ENCODE measurements at regions not wholly inside any gene's neighbourhood (a gene's known extent, or its start where the extent isn't known, plus 50 kb on each side); places are given as distances from the start of the nearest gene placed in this dataset.

- H3K9ac ChIP-seq (ENCODE audit: control insufficient read depth, extremely low read depth, insufficient read depth, low read length): no peak overlapping the region
- dilution Hi-C loops (cut with MboI; ENCODE audit: extremely low pct_ligation_motif_present, low sequenced_read_pairs): no loop called here
These were observed 198.9 kb downstream of the MID1IP1 start for GRCh38 chrX:38999967-39000745.

GRCh38 chrX:39000802-39001201 is 199.5 kb downstream of the MID1IP1 start:
- TF ChIP-seq EZH2 (IDR thresholded peaks at IDR 0.05; ENCODE audit: low read length) (no peak), CTCF (optimal IDR thresholded peaks at IDR 0.05 in 1 of 3, IDR thresholded peaks at IDR 0.05 in 1 of 3, conservative IDR thresholded peaks at IDR 0.05 in 1 of 3; ENCODE audit: extremely low read depth in 1 of 3, insufficient read depth in 2 of 3, low read length in 3 of 3) (no peak)
- no peak for DNase-seq (ENCODE audit: low read depth, low spot score)
- Histone ChIP-seq H3K9ac (ENCODE audit: control insufficient read depth, extremely low read depth, insufficient read depth, low read length) (no peak overlapping the region), H3K9me1 (ENCODE audit: control insufficient read depth, extremely low read depth, insufficient read depth, low read length) (no peaks in the 10 kb centered on the region), H3K4me2 (ENCODE audit: control insufficient read depth, extremely low read depth, insufficient read depth, low read depth, low read length) (no peak overlapping the region), H2AFZ (ENCODE audit: control insufficient read depth, low read length) (no peak overlapping the region), H3K4me3 (ENCODE audit: control insufficient read depth in 2 of 3, extremely low read depth in 1 of 3, insufficient read depth in 2 of 3, low read depth in 1 of 3, low read length in 3 of 3) (no peak overlapping the region), H3K27me3 (ENCODE audit: control insufficient read depth, extremely low read depth, insufficient read depth, low read length) (no peaks in the 10 kb centered on the region), H3K9me3 (ENCODE audit: control insufficient read depth, low read depth, low read length) (no peaks in the 10 kb centered on the region), H3K4me1 (ENCODE audit: control insufficient read depth, extremely low read depth, insufficient read depth, low read length) (no peaks in the 10 kb centered on the region), H4K20me1 (ENCODE audit: control insufficient read depth, extremely low read depth, insufficient read depth, low read length) (no peaks in the 10 kb centered on the region), H3K36me3 (ENCODE audit: control insufficient read depth in 2 of 2, extremely low read depth in 1 of 2, insufficient read depth in 2 of 2, low read length in 2 of 2) (no peaks in the 10 kb centered on the region), H3K27ac (ENCODE audit: control insufficient read depth, insufficient read depth, low read length) (no peak overlapping the region), H3K79me2 (ENCODE audit: control insufficient read depth, insufficient read depth, low read length) (no peaks in the 10 kb centered on the region)
- dilution Hi-C loops (cut with MboI; ENCODE audit: extremely low pct_ligation_motif_present, low sequenced_read_pairs): no loop called here
- no peak for FAIRE-seq

More at GRCh38 chrX:38999967-39000745, 198.9 kb downstream of the MID1IP1 start:
- TF ChIP-seq CTCF (optimal IDR thresholded peaks at IDR 0.05 in 1 of 3, IDR thresholded peaks at IDR 0.05 in 1 of 3, conservative IDR thresholded peaks at IDR 0.05 in 1 of 3; ENCODE audit: extremely low read depth in 1 of 3, insufficient read depth in 2 of 3, low read length in 3 of 3): no peak
- TF ChIP-seq EZH2 (IDR thresholded peaks at IDR 0.05; ENCODE audit: low read length): no peak
- Histone ChIP-seq H3K27me3 (ENCODE audit: control insufficient read depth, extremely low read depth, insufficient read depth, low read length) (no peaks in the 10 kb centered on the region), H3K4me2 (ENCODE audit: control insufficient read depth, extremely low read depth, insufficient read depth, low read depth, low read length) (no peak overlapping the region), H3K4me3 (ENCODE audit: control insufficient read depth in 2 of 3, extremely low read depth in 1 of 3, insufficient read depth in 2 of 3, low read depth in 1 of 3, low read length in 3 of 3) (no peak overlapping the region), H3K79me2 (ENCODE audit: control insufficient read depth, insufficient read depth, low read length) (no peaks in the 10 kb centered on the region), H4K20me1 (ENCODE audit: control insufficient read depth, extremely low read depth, insufficient read depth, low read length) (no peaks in the 10 kb centered on the region), H3K36me3 (ENCODE audit: control insufficient read depth in 2 of 2, extremely low read depth in 1 of 2, insufficient read depth in 2 of 2, low read length in 2 of 2) (no peaks in the 10 kb centered on the region), H3K9me1 (ENCODE audit: control insufficient read depth, extremely low read depth, insufficient read depth, low read length) (no peaks in the 10 kb centered on the region), H3K27ac (ENCODE audit: control insufficient read depth, insufficient read depth, low read length) (no peak overlapping the region), H2AFZ (ENCODE audit: control insufficient read depth, low read length) (no peak overlapping the region), H3K4me1 (ENCODE audit: control insufficient read depth, extremely low read depth, insufficient read depth, low read length) (no peaks in the 10 kb centered on the region), H3K9me3 (ENCODE audit: control insufficient read depth, low read depth, low read length) (no peaks in the 10 kb centered on the region)
- DNase-seq (ENCODE audit: low read depth, low spot score): no peak
- FAIRE-seq: no peak

Measured in keratinocyte (primary cell).